ENCODE measurements at regions not wholly inside any gene's neighbourhood (a gene's known extent, or its start where the extent isn't known, plus 50 kb on each side); places are given as distances from the start of the nearest gene placed in this dataset.

- WGBS (ENCODE audit: insufficient coverage, low coverage, low lambda C conversion rate, missing lambda C conversion rate): 40% methylated on average over 2 of the region's 2 CpGs
- H3K36me3 ChIP-seq: no peaks in the 10 kb centered on the region
- DNase-seq (no peak), ATAC-seq (no peak)
- no peak for TF ChIP-seq POLR2A (IDR thresholded peaks at IDR 0.05)
- TF ChIP-seq CTCF (IDR thresholded peaks at IDR 0.05): no peak
- no peaks in the 10 kb centered on the region for H3K9me3 ChIP-seq
- H3K4me3 ChIP-seq: no peak overlapping the region
- intact Hi-C loops (cut with DNase I): no loop called here
- H3K27ac ChIP-seq: no peak overlapping the region
- H3K4me1 ChIP-seq: no peaks in the 10 kb centered on the region
- no peaks in the 10 kb centered on the region for H3K27me3 ChIP-seq
Observed at GRCh38 chr14:84282618-84283017, 1247.3 kb upstream of the FLRT2 start.

GRCh38 chr14:84288781-84289180 is 1241.2 kb upstream of the FLRT2 start:
- Histone ChIP-seq H3K27ac (no peak overlapping the region), H3K27me3 (no peaks in the 10 kb centered on the region), H3K9me3 (no peaks in the 10 kb centered on the region), H3K4me3 (no peak overlapping the region), H3K36me3 (no peaks in the 10 kb centered on the region), H3K4me1 (no peaks in the 10 kb centered on the region)
- no peak for DNase-seq
- no peak for ATAC-seq
- TF ChIP-seq CTCF (IDR thresholded peaks at IDR 0.05) (no peak), POLR2A (IDR thresholded peaks at IDR 0.05) (no peak)
- WGBS (ENCODE audit: insufficient coverage, low coverage, low lambda C conversion rate, missing lambda C conversion rate): 41% methylated on average over 2 of the region's 2 CpGs
- intact Hi-C loops (cut with DNase I): no loop called here

GRCh38 chr14:84298663-84299195 is 1231.2 kb upstream of the FLRT2 start:
- no peaks in the 10 kb centered on the region for H3K4me1 ChIP-seq
- no peaks in the 10 kb centered on the region for H3K36me3 ChIP-seq
- no peaks in the 10 kb centered on the region for H3K27me3 ChIP-seq
- WGBS (ENCODE audit: insufficient coverage, low coverage, low lambda C conversion rate, missing lambda C conversion rate): 12% methylated on average over 1 of the region's 1 CpG
- intact Hi-C loops (cut with DNase I): no loop called here
- ATAC-seq (no peak), DNase-seq (no peak)
- TF ChIP-seq CTCF (IDR thresholded peaks at IDR 0.05) (no peak), POLR2A (IDR thresholded peaks at IDR 0.05) (no peak)
- no peaks in the 10 kb centered on the region for H3K9me3 ChIP-seq
- H3K27ac ChIP-seq: no peak overlapping the region
- H3K4me3 ChIP-seq: no peak overlapping the region

- intact Hi-C loops (cut with DNase I): no loop called here
- H3K36me3 ChIP-seq: no peaks in the 10 kb centered on the region
- no peaks in the 10 kb centered on the region for H3K27me3 ChIP-seq
- H3K4me1 ChIP-seq: no peaks in the 10 kb centered on the region
- H3K4me3 ChIP-seq: no peak overlapping the region
- H3K9me3 ChIP-seq: no peaks in the 10 kb centered on the region
- no peak for ATAC-seq
- H3K27ac ChIP-seq: no peak overlapping the region
- no peak for DNase-seq
- no peak for TF ChIP-seq CTCF (IDR thresholded peaks at IDR 0.05)
- no peak for TF ChIP-seq POLR2A (IDR thresholded peaks at IDR 0.05)
- 65% methylated on average over 6 of the region's 7 CpGs for WGBS (ENCODE audit: insufficient coverage, low coverage, low lambda C conversion rate, missing lambda C conversion rate)
Observed at GRCh38 chr14:84303140-84303539, 1226.8 kb upstream of the FLRT2 start.

GRCh38 chr14:84312551-84312950 is 1217.4 kb upstream of the FLRT2 start:
- Histone ChIP-seq H3K27me3 (no peaks in the 10 kb centered on the region), H3K36me3 (no peaks in the 10 kb centered on the region), H3K9me3 (no peaks in the 10 kb centered on the region), H3K4me1 (no peaks in the 10 kb centered on the region), H3K4me3 (no peak overlapping the region), H3K27ac (no peak overlapping the region)
- TF ChIP-seq CTCF (IDR thresholded peaks at IDR 0.05) (no peak), POLR2A (IDR thresholded peaks at IDR 0.05) (no peak)
- ATAC-seq (no peak), DNase-seq (no peak)
- WGBS (ENCODE audit: insufficient coverage, low coverage, low lambda C conversion rate, missing lambda C conversion rate): 39% methylated on average over 4 of the region's 4 CpGs
- intact Hi-C loops (cut with DNase I): no loop called here
